Ectodermal cell (in vitro differentiated cells): ENCODE measurements at regions not wholly inside any gene's neighbourhood (a gene's known extent, or its start where the extent isn't known, plus 50 kb on each side); places are given as distances from the start of the nearest gene placed in this dataset.

ENCODE experiments used
- H3K27ac ChIP-seq: 2 replicates; pipeline ENCODE4 v1.7.0; 2013; ENCODE audit warnings: mild to moderate bottlenecking, low read depth, low read length; ENCODE audit not compliant: insufficient read depth, poor library complexity, severe bottlenecking
- H3K27me3 ChIP-seq: 2 replicates; pipeline ENCODE4 v1.7.0; 2013; ENCODE audit warnings: mild to moderate bottlenecking, low read length; ENCODE audit not compliant: insufficient read depth, control insufficient read depth, poor library complexity, severe bottlenecking
- H3K36me3 ChIP-seq: one replicate; pipeline ENCODE4 v1.7.0; 2013; ENCODE audit warnings: low read length; ENCODE audit not compliant: control insufficient read depth, insufficient read depth
- H3K4me1 ChIP-seq: one replicate; pipeline ENCODE4 v1.7.0; 2013; ENCODE audit warnings: low read length; ENCODE audit not compliant: control insufficient read depth, insufficient read depth
- H3K4me3 ChIP-seq: 2 replicates; pipeline ENCODE4 v1.7.0; 2013; ENCODE audit warnings: low read depth, low read length, control low read depth; ENCODE audit not compliant: insufficient read depth
- H3K9me3 ChIP-seq: 2 replicates; pipeline ENCODE4 v1.7.0; 2013; ENCODE audit warnings: mild to moderate bottlenecking, low read length, moderate library complexity; ENCODE audit not compliant: control insufficient read depth
- WGBS, 2 experiments: methylation state at CpG; one replicate each; pipeline ENCODE4 v1.1.7; 2013; ENCODE audit warnings: missing lambda C conversion rate in 2 of 2; 5-methylcytosine and 5-hydroxymethylcytosine counted together

GRCh38 chr3:177300039-177300833 lies 103.0 kb upstream of the TBL1XR1 start:
- WGBS, 2 experiments: 92 to 95% methylated on average over 12 of the region's 12 CpGs

GRCh38 chr3:177300842-177301241 lies 103.6 kb upstream of the TBL1XR1 start:
- Histone ChIP-seq H3K27ac (no peak overlapping the region), H3K27me3 (no peaks in the 10 kb centered on the region), H3K4me3 (no peak overlapping the region), H3K4me1 (no peaks in the 10 kb centered on the region), H3K9me3 (no peaks in the 10 kb centered on the region), H3K36me3 (no peaks in the 10 kb centered on the region)
- WGBS, 2 experiments: 81 to 88% methylated on average over 2 of the region's 2 CpGs

More at GRCh38 chr3:177300039-177300833, 103.0 kb upstream of the TBL1XR1 start:
- Histone ChIP-seq H3K36me3 (no peaks in the 10 kb centered on the region), H3K27me3 (no peaks in the 10 kb centered on the region), H3K27ac (no peak overlapping the region), H3K4me3 (no peak overlapping the region), H3K4me1 (no peaks in the 10 kb centered on the region), H3K9me3 (no peaks in the 10 kb centered on the region)

DNA sequence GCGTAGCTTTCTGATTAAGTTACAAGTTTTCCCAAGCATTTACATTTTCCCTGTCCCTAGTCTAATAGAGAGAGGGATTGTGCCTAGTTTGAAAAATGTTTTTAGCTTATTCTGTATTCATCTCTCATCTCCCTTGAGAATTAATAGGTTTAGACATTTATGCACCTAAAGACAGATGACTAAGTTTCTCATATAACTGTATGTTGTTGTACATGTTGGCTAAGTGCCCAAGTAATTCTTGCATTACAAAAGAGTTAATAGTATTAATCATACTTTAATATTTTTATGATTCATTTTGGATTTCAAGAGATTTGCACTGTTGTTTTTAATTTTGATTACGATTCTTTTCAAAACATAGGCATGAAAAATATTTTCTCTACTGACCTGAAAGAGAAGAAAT lies 109.0 kb upstream of the TBL1XR1 start:
- no peak overlapping the region for H3K27ac ChIP-seq
- H3K4me3 ChIP-seq: no peak overlapping the region
- no peaks in the 10 kb centered on the region for H3K36me3 ChIP-seq
- no peaks in the 10 kb centered on the region for H3K27me3 ChIP-seq
- WGBS, 2 experiments: 100% methylated on average over 2 of the region's 2 CpGs; no CpG with 5 or more reads in 1 of the 2 experiments
- no peaks in the 10 kb centered on the region for H3K4me1 ChIP-seq
- H3K9me3 ChIP-seq: no peaks in the 10 kb centered on the region

DNA sequence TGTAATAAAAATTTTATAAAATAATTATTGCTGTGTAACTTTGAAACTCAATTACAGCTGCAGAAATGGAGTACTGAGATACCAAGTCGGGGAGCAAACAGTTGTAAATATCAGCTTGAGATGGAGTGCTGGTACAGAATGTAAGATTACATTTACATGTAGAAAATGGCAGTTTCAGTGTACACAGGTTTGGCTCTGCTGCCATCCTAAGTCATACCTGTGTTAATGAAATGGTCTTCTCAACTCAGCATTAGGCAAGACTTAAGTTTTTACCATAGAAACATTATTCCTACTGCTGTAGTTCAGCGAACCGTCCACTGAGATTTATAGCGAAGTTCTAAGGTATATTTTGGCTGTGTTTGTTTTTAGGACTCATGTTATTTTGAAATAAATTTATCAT lies 110.1 kb upstream of the TBL1XR1 start:
- WGBS, 2 experiments: 94 to 97% methylated on average over 3 of the region's 4 CpGs
- Histone ChIP-seq H3K4me3 (no peak overlapping the region), H3K4me1 (no peaks in the 10 kb centered on the region), H3K27ac (no peak overlapping the region), H3K27me3 (no peaks in the 10 kb centered on the region), H3K36me3 (no peaks in the 10 kb centered on the region), H3K9me3 (no peaks in the 10 kb centered on the region)

DNA sequence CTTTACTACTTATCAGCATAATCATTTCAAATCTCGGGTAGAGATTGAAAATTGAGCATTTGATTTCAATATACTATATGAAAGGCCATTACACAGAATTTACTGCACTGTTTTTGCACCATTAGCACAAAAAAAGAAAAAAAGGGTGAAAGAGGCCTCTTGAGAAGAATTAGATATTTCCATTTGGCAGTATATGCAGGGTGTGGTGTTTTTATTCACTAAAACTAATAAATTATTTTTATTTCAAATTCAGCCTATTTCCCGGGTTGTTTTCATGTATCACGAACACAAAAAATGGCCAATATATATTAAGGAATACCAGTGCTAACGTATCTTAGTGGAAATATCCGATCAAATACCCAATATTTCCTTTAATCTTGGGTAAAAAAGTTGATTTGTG lies 110.5 kb upstream of the TBL1XR1 start:
- H3K9me3 ChIP-seq: no peaks in the 10 kb centered on the region
- H3K4me1 ChIP-seq: no peaks in the 10 kb centered on the region
- H3K27me3 ChIP-seq: no peaks in the 10 kb centered on the region
- WGBS, 2 experiments: 92 to 97% methylated on average over 4 of the region's 5 CpGs
- H3K27ac ChIP-seq: no peak overlapping the region
- no peak overlapping the region for H3K4me3 ChIP-seq
- no peaks in the 10 kb centered on the region for H3K36me3 ChIP-seq

GRCh38 chr3:177308286-177308685 lies 111.0 kb upstream of the TBL1XR1 start:
- WGBS, 2 experiments: 93% methylated on average over 5 of the region's 5 CpGs
- Histone ChIP-seq H3K36me3 (no peaks in the 10 kb centered on the region), H3K4me3 (no peak overlapping the region), H3K27ac (no peak overlapping the region), H3K4me1 (no peaks in the 10 kb centered on the region), H3K27me3 (no peaks in the 10 kb centered on the region), H3K9me3 (no peaks in the 10 kb centered on the region)

DNA sequence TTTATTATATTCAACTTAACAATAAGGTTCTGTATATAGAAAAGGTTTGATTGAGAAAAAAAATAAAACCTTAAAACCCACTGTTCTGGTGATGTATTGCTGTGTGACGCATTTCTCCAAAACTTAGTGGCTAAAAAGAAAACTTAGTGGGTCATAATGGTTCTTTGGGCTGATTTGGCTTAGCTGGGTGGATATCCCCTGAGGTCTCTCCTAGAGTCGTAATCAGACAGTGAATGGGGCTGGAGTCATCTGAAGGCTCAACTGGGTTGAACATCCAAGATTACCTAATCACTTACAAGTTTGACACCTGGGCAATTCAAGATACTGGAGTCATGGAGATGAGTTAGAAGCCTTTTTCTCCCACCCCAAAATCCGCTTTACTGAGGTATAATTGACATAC lies 111.6 kb upstream of the TBL1XR1 start:
- Histone ChIP-seq H3K9me3 (no peaks in the 10 kb centered on the region), H3K27ac (no peak overlapping the region), H3K4me1 (no peaks in the 10 kb centered on the region), H3K36me3 (no peaks in the 10 kb centered on the region), H3K27me3 (no peaks in the 10 kb centered on the region), H3K4me3 (no peak overlapping the region)
- WGBS, 2 experiments: 0 to 64% methylated on average over 1 to 3 of the region's 3 CpGs

DNA sequence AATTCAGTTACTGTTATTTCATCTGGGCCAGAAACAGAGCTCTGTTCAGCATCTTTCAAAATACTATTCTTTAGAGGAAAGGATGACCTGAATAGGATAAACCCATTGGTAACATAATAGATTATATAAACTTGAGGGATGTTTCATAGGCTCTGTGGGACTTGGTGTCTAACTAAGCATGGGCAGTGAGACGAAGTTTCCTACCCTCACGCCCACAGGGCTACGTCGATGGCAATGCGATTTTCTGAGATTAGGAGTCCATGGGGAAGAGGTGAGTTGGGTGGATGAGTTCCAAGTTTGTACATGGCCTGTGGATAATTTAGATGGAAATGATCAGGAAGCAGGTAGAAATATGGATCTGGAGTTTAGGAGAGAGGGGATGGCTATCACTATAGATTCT lies 115.2 kb upstream of the TBL1XR1 start:
- Histone ChIP-seq H3K27ac (no peak overlapping the region), H3K4me1 (no peaks in the 10 kb centered on the region), H3K36me3 (no peaks in the 10 kb centered on the region), H3K27me3 (no peaks in the 10 kb centered on the region), H3K4me3 (no peak overlapping the region), H3K9me3 (no peaks in the 10 kb centered on the region)
- 96 to 99% methylated on average over 5 of the region's 5 CpGs for WGBS, 2 experiments

- Histone ChIP-seq H3K27ac (no peak overlapping the region), H3K4me1 (no peaks in the 10 kb centered on the region), H3K9me3 (no peaks in the 10 kb centered on the region), H3K4me3 (no peak overlapping the region), H3K27me3 (no peaks in the 10 kb centered on the region), H3K36me3 (no peaks in the 10 kb centered on the region)
- 90% methylated on average over 3 of the region's 3 CpGs for WGBS, 2 experiments
These were observed 117.6 kb upstream of the TBL1XR1 start for GRCh38 chr3:177314897-177315296.

GRCh38 chr3:177317247-177317646 lies 120.0 kb upstream of the TBL1XR1 start:
- 98 to 100% methylated on average over 2 of the region's 2 CpGs for WGBS, 2 experiments
- Histone ChIP-seq H3K36me3 (no peaks in the 10 kb centered on the region), H3K4me1 (no peaks in the 10 kb centered on the region), H3K4me3 (no peak overlapping the region), H3K9me3 (no peaks in the 10 kb centered on the region), H3K27me3 (no peaks in the 10 kb centered on the region), H3K27ac (no peak overlapping the region)
